ENCODE measurements at regions not wholly inside any gene's neighbourhood (a gene's known extent, or its start where the extent isn't known, plus 50 kb on each side); places are given as distances from the start of the nearest gene placed in this dataset.

DNA sequence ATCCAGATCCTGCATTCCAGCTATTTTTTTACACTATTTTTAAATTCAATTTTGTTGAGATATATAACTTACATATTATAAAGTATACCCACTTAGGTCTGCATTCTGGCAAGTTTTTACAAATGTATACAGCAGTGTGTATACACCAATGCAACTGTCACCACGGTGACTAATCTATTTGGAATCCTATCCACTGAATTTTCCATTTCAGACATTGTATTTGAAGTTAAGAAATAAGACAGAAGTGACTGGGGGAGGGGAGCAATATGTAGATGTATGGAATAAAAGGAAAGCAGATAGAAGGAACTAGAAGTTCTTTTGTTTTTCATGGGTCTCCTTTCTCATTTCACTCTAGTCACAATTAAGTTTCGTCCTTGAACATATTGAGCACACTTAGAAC is 431.5 kb upstream of the CHRM3 start:
- ATAC-seq = peak; percentile 11; the same call in 2 of the 3 replicates

DNA sequence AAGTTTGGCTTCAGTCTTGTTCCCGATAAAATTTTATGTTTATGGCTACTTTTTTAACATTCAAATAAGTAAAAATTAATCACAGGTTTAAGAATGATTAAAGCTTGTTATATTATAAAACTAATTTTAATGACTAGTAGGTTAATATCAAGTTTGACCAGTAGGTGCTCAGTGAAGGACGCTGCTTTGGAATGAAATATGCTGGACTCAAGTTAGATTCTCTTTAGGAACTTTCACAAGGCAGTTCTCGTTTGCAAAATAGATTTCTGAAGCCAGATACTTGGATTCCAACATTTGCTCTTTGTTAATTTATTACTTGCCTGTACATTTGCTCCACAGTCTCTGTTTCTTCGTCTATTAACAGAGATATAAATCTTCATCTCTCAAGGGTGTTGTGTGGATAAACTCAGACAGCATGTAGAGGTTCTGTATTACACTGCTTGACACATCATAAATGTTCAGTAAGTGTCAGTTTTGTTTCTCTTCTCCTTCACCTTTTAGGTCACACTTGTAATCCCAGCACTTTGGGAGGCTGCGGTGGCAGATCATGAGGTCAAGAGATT is 432.8 kb upstream of the CHRM3 start:
- TF ChIP-seq PATZ1 (CRISPR knock-in tag; IDR thresholded peaks at IDR 0.05; ENCODE audit: borderline replicate concordance) (no peak), TCF4 (CRISPR knock-in tag; IDR thresholded peaks at IDR 0.05; ENCODE audit: borderline replicate concordance) (no peak), ZFP30 (CRISPR knock-in tag; IDR thresholded peaks at IDR 0.05) (no peak), PPARA (CRISPR knock-in tag; IDR thresholded peaks at IDR 0.05; ENCODE audit: borderline replicate concordance) (no peak), CSDC2 (CRISPR knock-in tag; IDR thresholded peaks at IDR 0.05) (no peak)
- ATAC-seq = no peak

More for the DNA sequence above, 431.5 kb upstream of the CHRM3 start:
- TF ChIP-seq ZNF8 (CRISPR knock-in tag; IDR thresholded peaks at IDR 0.05) (no peak), TOX (CRISPR knock-in tag; IDR thresholded peaks at IDR 0.05; ENCODE audit: borderline replicate concordance) (no peak), ZNF565 (CRISPR knock-in tag; conservative IDR thresholded peaks at IDR 0.05; ENCODE audit: low read depth) (no peak), ZFP3 (CRISPR knock-in tag; IDR thresholded peaks at IDR 0.05) (no peak), RARB (CRISPR knock-in tag; IDR thresholded peaks at IDR 0.05) (no peak), ZC3H10 (CRISPR knock-in tag; IDR thresholded peaks at IDR 0.05) (no peak), ISL1 (CRISPR knock-in tag; IDR thresholded peaks at IDR 0.05) (no peak), GLIS3 (CRISPR knock-in tag; IDR thresholded peaks at IDR 0.05) (no peak), ZFP30 (CRISPR knock-in tag; IDR thresholded peaks at IDR 0.05) (no peak), TSHZ2 (CRISPR knock-in tag; IDR thresholded peaks at IDR 0.05) (no peak), ESRRG (CRISPR knock-in tag; IDR thresholded peaks at IDR 0.05) (no peak), CSRNP3 (CRISPR knock-in tag; IDR thresholded peaks at IDR 0.05) (no peak), SNAI2 (CRISPR knock-in tag; IDR thresholded peaks at IDR 0.05) (no peak), ARNTL (CRISPR knock-in tag; IDR thresholded peaks at IDR 0.05; ENCODE audit: borderline replicate concordance, low read depth) (no peak), ZNF70 (CRISPR knock-in tag; IDR thresholded peaks at IDR 0.05) (no peak), TCF4 (CRISPR knock-in tag; IDR thresholded peaks at IDR 0.05; ENCODE audit: borderline replicate concordance) (no peak)

DNA sequence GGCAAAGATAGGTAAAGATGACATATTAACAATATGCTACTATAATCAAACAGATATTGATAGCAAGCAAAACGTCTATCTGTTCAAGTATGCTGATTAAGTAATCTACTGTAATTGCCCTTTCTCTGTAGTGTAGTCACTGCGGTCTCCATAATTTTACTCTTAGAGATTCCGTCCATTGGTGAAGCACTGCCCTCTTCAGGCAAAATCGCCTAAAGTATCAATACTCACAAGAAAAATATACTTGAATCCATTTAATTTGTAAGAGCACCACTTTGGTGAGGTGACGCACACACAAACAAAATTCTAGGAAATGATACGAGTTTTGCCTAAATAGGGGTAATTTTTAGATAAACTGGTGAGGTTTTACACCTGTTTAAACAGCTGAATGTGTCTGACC is 434.6 kb upstream of the CHRM3 start:
- TF ChIP-seq CSRNP3 (CRISPR knock-in tag; IDR thresholded peaks at IDR 0.05) (no peak), TSHZ2 (CRISPR knock-in tag; IDR thresholded peaks at IDR 0.05) (no peak), CSDC2 (CRISPR knock-in tag; IDR thresholded peaks at IDR 0.05) (no peak), CREB5 (CRISPR knock-in tag; IDR thresholded peaks at IDR 0.05; ENCODE audit: low read depth) (no peak), ZNF565 (CRISPR knock-in tag; conservative IDR thresholded peaks at IDR 0.05; ENCODE audit: low read depth) (no peak), RARB (CRISPR knock-in tag; IDR thresholded peaks at IDR 0.05) (no peak), PPARA (CRISPR knock-in tag; IDR thresholded peaks at IDR 0.05; ENCODE audit: borderline replicate concordance) (no peak), OSR1 (CRISPR knock-in tag; IDR thresholded peaks at IDR 0.05) (no peak), ISL1 (CRISPR knock-in tag; IDR thresholded peaks at IDR 0.05) (no peak), TCF4 (CRISPR knock-in tag; IDR thresholded peaks at IDR 0.05; ENCODE audit: borderline replicate concordance) (no peak), GLIS3 (CRISPR knock-in tag; IDR thresholded peaks at IDR 0.05) (no peak), TOX (CRISPR knock-in tag; IDR thresholded peaks at IDR 0.05; ENCODE audit: borderline replicate concordance) (no peak), ZC3H10 (CRISPR knock-in tag; IDR thresholded peaks at IDR 0.05) (no peak)
- peak; percentile 46; the same call in 2 of the 3 replicates for ATAC-seq

Data from SK-N-SH treated with all-trans-retinoic acid at 6 μM for 48 hours (cell line).